LNCAP (cell line): ENCODE measurements at regions not wholly inside any gene's neighbourhood (a gene's known extent, or its start where the extent isn't known, plus 50 kb on each side); places are given as distances from the start of the nearest gene placed in this dataset.

Source experiments
- TF ChIP-seq, protein P1 (sequence below): fragments of 450-650 bp; IDR thresholded peaks from 2 replicates; pipeline ENCODE4 v1.5.1; 2017; ENCODE audit warnings: mild to moderate bottlenecking

DNA sequence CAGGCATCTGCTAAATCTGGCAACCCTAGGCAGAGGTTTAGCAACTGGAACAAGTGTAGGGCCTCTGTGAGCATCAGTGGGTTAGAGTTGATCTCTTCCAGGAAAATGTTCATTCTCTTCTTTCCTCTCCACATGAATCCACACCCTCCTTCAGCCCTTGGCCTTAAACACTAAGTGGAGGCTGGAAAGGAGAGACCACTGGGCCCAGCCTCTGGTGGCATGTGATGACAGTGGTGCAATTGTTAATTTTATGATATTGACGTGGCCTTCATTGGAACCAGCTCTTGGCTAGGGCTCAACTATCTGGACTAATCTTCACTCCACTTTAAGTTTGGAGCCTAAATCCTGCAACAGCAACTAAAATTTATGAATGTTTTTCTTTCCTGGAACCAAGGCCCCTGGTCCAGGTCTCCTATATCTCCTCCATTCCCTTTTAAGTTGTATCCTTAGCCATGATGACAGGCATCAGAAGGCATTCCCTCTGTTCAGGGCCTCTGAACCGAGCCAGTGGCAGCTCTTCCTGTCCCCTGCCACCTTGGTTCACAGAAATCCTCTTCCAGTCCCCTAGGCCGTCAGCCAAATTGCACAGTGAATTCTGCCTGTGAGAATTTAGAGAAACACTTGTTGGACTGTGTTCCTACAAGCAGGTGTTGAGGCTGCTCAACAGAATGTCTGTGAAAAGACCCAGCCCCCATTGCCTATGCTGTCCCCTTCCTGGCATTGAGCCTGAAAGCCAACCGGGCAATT is 132.2 kb downstream of the PSMG1 start:
- TF ChIP-seq, protein P1, sequence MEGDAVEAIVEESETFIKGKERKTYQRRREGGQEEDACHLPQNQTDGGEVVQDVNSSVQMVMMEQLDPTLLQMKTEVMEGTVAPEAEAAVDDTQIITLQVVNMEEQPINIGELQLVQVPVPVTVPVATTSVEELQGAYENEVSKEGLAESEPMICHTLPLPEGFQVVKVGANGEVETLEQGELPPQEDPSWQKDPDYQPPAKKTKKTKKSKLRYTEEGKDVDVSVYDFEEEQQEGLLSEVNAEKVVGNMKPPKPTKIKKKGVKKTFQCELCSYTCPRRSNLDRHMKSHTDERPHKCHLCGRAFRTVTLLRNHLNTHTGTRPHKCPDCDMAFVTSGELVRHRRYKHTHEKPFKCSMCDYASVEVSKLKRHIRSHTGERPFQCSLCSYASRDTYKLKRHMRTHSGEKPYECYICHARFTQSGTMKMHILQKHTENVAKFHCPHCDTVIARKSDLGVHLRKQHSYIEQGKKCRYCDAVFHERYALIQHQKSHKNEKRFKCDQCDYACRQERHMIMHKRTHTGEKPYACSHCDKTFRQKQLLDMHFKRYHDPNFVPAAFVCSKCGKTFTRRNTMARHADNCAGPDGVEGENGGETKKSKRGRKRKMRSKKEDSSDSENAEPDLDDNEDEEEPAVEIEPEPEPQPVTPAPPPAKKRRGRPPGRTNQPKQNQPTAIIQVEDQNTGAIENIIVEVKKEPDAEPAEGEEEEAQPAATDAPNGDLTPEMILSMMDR, result no peak

DNA sequence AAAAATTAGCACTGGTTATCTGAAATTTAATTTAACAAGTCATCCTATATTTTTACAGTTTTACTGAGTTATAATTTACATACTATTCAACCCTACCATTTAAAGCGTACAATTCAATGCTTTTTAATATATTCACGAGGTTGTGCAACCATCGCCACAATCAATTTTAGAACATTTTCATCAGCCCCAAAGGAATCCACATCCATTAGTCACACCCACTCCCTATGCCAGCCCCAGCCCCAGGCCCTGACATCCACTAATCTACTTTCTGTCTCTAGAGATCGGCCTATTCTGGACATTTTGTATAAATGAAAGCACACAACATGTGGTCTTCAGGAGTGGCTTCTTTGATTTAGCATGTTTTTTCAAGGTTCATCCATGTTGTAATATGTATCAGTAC is 134.7 kb downstream of the PSMG1 start:
- TF ChIP-seq, protein P1, result no peak

- TF ChIP-seq, protein P1, result no peak
Observed at GRCh38 chr21:39048064-39048463, 135.2 kb downstream of the PSMG1 start.

DNA sequence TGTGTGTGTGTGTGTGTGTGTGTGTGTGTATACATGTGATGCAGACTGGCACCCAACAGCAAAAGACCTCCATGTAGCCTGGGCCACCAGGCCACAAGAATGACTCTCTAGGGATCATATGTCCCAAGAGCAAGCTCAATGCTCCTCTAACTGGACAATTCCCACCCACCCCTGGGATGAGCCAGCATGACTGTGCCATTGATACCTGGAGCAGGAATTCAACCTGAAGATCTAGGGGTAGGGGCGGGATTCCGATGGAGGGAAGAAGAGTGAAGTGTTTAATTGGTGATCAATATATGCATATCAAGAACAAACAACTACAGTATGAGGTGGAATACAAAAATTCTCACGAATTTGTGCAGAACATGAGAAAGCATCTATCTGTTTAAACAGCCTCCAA is 136.2 kb downstream of the PSMG1 start:
- TF ChIP-seq, protein P1, result no peak

DNA sequence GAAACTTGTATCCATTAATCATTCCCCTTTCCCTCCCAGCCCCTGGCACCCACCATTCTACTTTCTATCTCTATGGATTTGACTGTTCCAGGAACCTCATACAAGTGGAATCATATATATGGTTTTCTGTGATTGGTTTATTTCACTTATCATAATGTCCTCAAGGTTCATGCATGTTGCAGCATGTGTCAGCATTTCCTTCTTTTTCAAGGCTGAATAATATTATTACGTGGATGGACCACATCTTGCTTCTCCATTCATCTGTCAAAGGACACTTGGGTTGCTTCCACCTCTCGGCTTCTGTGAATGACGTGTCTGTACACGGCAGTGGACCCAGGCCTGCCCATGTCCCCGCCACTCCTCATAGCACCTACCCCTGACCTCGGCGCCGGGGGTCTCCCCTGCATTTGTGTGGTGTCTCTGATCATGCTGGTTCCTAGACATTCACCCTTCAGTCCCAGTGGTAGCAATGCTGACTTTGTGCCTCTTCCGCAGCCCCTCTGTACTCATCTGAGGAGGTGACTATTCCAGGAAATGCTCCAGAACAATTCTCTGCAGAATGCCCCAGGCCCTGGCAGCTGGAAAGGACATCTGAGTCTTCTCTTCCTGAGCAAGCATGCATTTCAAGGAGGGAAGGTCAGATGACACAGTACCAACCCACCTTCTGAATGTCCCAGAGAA is 136.9 kb downstream of the PSMG1 start:
- TF ChIP-seq, protein P1, result no peak

DNA sequence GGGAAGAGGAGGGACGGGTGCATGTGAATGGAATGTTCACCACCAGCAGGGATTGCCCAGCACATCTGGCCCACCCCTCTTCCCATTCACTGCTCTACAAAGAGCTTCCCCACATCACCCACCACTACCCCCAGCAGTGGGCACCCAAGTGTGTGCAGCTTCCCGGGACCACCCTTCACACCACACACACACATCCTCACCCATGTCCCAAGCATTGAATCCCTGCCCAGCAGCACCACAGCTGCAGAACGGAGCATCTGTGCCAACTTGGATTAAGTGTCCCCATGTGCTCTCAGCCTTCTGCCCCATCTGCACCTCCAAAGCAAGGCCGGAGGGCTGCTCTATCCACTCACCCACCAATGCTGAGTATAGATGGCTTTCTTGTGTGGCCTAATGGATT is 141.4 kb downstream of the PSMG1 start:
- TF ChIP-seq, protein P1, result no peak

DNA sequence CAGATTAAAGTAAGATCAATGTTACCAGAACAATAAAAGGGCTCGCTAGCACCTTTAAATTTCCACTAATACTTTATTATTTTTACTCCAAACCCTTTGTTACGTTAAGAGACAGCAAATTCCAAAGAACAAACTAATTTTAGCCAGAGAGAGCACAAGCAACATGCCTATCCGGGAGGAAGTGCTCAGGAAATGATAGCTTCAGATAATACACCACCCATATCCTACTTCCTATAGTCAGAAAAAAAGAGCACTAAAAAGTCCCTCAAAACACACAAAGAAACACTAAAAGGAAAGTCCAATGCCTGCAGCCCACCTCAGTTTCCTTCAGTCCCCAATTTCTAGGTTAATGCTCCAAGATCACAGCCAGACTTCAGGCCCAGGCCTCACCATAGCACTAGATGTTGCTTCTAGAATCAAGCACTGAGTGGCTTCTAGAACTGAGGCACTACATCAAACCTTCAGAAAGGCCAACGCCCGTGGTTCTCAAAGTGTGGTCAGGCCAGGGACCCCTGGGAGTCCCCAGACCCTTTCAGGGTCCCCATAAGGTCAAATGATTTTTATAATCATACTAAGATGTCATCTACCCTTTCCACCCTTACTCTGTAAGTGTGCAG is 142.6 kb downstream of the PSMG1 start:
- TF ChIP-seq, protein P1, result no peak
